ENCODE measurements at regions not wholly inside any gene's neighbourhood (a gene's known extent, or its start where the extent isn't known, plus 50 kb on each side); places are given as distances from the start of the nearest gene placed in this dataset.

DNA sequence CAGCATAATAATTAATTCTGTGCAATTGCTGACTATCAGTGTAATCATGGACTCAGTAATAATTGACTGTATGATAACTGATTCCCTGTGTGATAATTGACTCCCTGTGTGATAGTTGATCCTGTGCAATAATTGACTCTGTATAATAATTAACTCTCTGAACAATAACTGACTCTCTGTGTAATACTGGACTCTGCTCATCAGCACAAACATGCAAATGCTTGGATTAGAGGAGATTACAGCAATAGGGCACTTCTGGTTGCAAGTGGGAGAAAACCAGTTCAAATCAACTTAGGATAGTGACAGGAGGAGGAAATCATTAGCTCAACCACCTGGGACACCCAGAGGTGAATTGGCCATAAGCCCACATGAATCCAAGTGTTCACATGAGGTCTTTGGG lies 582.1 kb downstream of the RBFOX1 start:
- intact Hi-C loops (cut with micrococcal nuclease; ENCODE audit: unreplicated experiment) = no loop called here
- no peak for DNase-seq

DNA sequence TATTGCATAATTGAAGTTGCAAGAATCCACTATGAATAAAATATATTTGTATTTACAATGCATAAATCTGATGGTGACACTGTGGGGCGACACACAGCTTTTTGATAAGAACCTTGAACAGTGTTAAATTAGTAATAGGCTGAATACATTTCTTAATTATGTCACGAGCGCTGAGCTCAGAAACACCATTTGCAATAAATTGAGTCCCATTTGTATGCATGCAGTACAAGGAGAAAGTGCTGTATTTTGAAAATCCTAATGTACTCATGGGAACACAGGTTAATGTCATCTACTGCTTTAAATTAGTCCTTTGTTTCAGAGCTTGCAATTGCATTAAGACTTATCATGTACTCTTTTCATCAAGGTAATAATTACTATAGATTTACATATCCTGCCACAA lies 579.5 kb downstream of the RBFOX1 start:
- CTCF ChIA-PET = no interaction called here
- DNase-seq = no peak
- Mint-ChIP-seq H3K9me3 (ENCODE audit: unreplicated experiment) (no peaks in the 10 kb centered on the region), H3K27me3 (ENCODE audit: insufficient read depth, unreplicated experiment) (peaks cover 2% of the 10 kb centered on the region), H3K4me1 (ENCODE audit: low read depth, unreplicated experiment) (peaks cover 6% of the 10 kb centered on the region), H3K36me3 (ENCODE audit: insufficient read depth, unreplicated experiment) (no peaks in the 10 kb centered on the region), H3K4me3 (ENCODE audit: unreplicated experiment) (no peak overlapping the region), H3K27ac (ENCODE audit: unreplicated experiment) (no peak overlapping the region)
- Histone ChIP-seq H3K9me3 (no peaks in the 10 kb centered on the region), H3K4me3 (ENCODE audit: low read depth, low read length) (no peak overlapping the region), H3K27me3 (replicated peaks; ENCODE audit: control insufficient read depth, insufficient read depth, low read length) (no peaks in the 10 kb centered on the region), H3K4me1 (0 out of 2 replicates have a peak, but pooled peaks cover 7% of the 10 kb centered on the region), H3K36me3 (ENCODE audit: control insufficient read depth, insufficient read depth, low read length) (no peaks in the 10 kb centered on the region)
- intact Hi-C loops (cut with micrococcal nuclease; ENCODE audit: unreplicated experiment) = no loop called here
- no TSS peak for BruUV-seq (replicated peaks)
- POLR2A ChIA-PET = no interaction called here
- TF ChIP-seq CTCF (IDR thresholded peaks at IDR 0.05; ENCODE audit: insufficient read depth in 1 of 2, low read depth in 1 of 2, low read length in 1 of 2, severe bottlenecking in 1 of 2, unreplicated experiment in 1 of 2) = no peak

More for the DNA sequence above, 582.1 kb downstream of the RBFOX1 start:
- Mint-ChIP-seq H3K27ac (ENCODE audit: unreplicated experiment) (no peak overlapping the region), H3K9me3 (ENCODE audit: unreplicated experiment) (no peaks in the 10 kb centered on the region), H3K36me3 (ENCODE audit: insufficient read depth, unreplicated experiment) (no peaks in the 10 kb centered on the region), H3K4me3 (ENCODE audit: unreplicated experiment) (no peak overlapping the region), H3K27me3 (ENCODE audit: insufficient read depth, unreplicated experiment) (peaks cover 2% of the 10 kb centered on the region), H3K4me1 (ENCODE audit: low read depth, unreplicated experiment) (peaks cover 6% of the 10 kb centered on the region)
- H3K27me3 ChIP-seq (replicated peaks; ENCODE audit: control insufficient read depth, insufficient read depth, low read length) = no peaks in the 10 kb centered on the region
- H3K4me1 ChIP-seq = 0 out of 2 replicates have a peak, but pooled peaks cover 7% of the 10 kb centered on the region
- TF ChIP-seq CTCF (IDR thresholded peaks at IDR 0.05; ENCODE audit: insufficient read depth in 1 of 2, low read depth in 1 of 2, low read length in 1 of 2, severe bottlenecking in 1 of 2, unreplicated experiment in 1 of 2) = no peak
- no peaks in the 10 kb centered on the region for H3K9me3 ChIP-seq
- H3K36me3 ChIP-seq (ENCODE audit: control insufficient read depth, insufficient read depth, low read length) = no peaks in the 10 kb centered on the region
- CTCF ChIA-PET = interaction anchor here (0.6 kb wide), 1 partner anchor 19 kb away, joined by 3 read pairs; no protein-coding TSS in a partner anchor
- POLR2A ChIA-PET = no interaction called here
- H3K4me3 ChIP-seq (ENCODE audit: low read depth, low read length) = no peak overlapping the region
- BruUV-seq (replicated peaks) = no TSS peak

- H3K4me1 ChIP-seq = 0 out of 2 replicates have a peak, but pooled peaks cover 7% of the 10 kb centered on the region
- H3K27me3 Mint-ChIP-seq (ENCODE audit: insufficient read depth, unreplicated experiment) = peaks cover 2% of the 10 kb centered on the region
- no peak for TF ChIP-seq CTCF (IDR thresholded peaks at IDR 0.05; ENCODE audit: insufficient read depth in 1 of 2, low read depth in 1 of 2, low read length in 1 of 2, severe bottlenecking in 1 of 2, unreplicated experiment in 1 of 2)
- no peak overlapping the region for H3K4me3 Mint-ChIP-seq (ENCODE audit: unreplicated experiment)
- DNase-seq = no peak
- intact Hi-C loops (cut with micrococcal nuclease; ENCODE audit: unreplicated experiment) = no loop called here
- peaks cover 6% of the 10 kb centered on the region for H3K4me1 Mint-ChIP-seq (ENCODE audit: low read depth, unreplicated experiment)
- no peaks in the 10 kb centered on the region for H3K36me3 ChIP-seq (ENCODE audit: control insufficient read depth, insufficient read depth, low read length)
- no peaks in the 10 kb centered on the region for H3K36me3 Mint-ChIP-seq (ENCODE audit: insufficient read depth, unreplicated experiment)
- no peaks in the 10 kb centered on the region for H3K27me3 ChIP-seq (replicated peaks; ENCODE audit: control insufficient read depth, insufficient read depth, low read length)
- no peak overlapping the region for H3K4me3 ChIP-seq (ENCODE audit: low read depth, low read length)
- ChIA-PET POLR2A (no interaction called here), CTCF (no interaction called here)
- H3K27ac Mint-ChIP-seq (ENCODE audit: unreplicated experiment) = no peak overlapping the region
- BruUV-seq (replicated peaks) = no TSS peak
- H3K9me3 Mint-ChIP-seq (ENCODE audit: unreplicated experiment) = no peaks in the 10 kb centered on the region
- H3K9me3 ChIP-seq = no peaks in the 10 kb centered on the region
These were observed 577.5 kb downstream of the RBFOX1 start for GRCh38 chr16:7910116-7910515.

All from Caco-2 (cell line).